ENCODE measurements at regions not wholly inside any gene's neighbourhood (a gene's known extent, or its start where the extent isn't known, plus 50 kb on each side); places are given as distances from the start of the nearest gene placed in this dataset.

- Histone ChIP-seq H3K27ac (replicated peaks) (no peak overlapping the region), H3K27me3 (ENCODE audit: insufficient read depth, poor library complexity, severe bottlenecking) (no peaks in the 10 kb centered on the region), H3K4me3 (replicated peaks; ENCODE audit: insufficient read depth, low read length) (no peak overlapping the region)
- TF ChIP-seq, protein P1, sequence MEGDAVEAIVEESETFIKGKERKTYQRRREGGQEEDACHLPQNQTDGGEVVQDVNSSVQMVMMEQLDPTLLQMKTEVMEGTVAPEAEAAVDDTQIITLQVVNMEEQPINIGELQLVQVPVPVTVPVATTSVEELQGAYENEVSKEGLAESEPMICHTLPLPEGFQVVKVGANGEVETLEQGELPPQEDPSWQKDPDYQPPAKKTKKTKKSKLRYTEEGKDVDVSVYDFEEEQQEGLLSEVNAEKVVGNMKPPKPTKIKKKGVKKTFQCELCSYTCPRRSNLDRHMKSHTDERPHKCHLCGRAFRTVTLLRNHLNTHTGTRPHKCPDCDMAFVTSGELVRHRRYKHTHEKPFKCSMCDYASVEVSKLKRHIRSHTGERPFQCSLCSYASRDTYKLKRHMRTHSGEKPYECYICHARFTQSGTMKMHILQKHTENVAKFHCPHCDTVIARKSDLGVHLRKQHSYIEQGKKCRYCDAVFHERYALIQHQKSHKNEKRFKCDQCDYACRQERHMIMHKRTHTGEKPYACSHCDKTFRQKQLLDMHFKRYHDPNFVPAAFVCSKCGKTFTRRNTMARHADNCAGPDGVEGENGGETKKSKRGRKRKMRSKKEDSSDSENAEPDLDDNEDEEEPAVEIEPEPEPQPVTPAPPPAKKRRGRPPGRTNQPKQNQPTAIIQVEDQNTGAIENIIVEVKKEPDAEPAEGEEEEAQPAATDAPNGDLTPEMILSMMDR (IDR thresholded peaks at IDR 0.05; ENCODE audit: insufficient read depth, low read length) = no peak
- TF ChIP-seq POLR2AphosphoS5 (IDR thresholded peaks at IDR 0.05; ENCODE audit: low read depth) (no peak), REST (IDR thresholded peaks at IDR 0.05; ENCODE audit: insufficient replicate concordance, low read depth) (no peak), SPI1 (IDR thresholded peaks at IDR 0.05; ENCODE audit: borderline replicate concordance, low read depth) (no peak), GABPA (IDR thresholded peaks at IDR 0.05; ENCODE audit: low read depth) (no peak)
- no peak for DNase-seq (ENCODE audit: low read depth in 1 of 2, low spot score in 1 of 2)
These were observed 570.5 kb upstream of the CFAP20DC start for GRCh38 chr3:59620325-59620724.

GRCh38 chr3:59612444-59612715 is 562.6 kb upstream of the CFAP20DC start:
- DNase-seq (ENCODE audit: low read depth in 1 of 2, low spot score in 1 of 2) = no peak
- Histone ChIP-seq H3K27ac (replicated peaks) (no peak overlapping the region), H3K27me3 (ENCODE audit: insufficient read depth, poor library complexity, severe bottlenecking) (no peaks in the 10 kb centered on the region), H3K4me3 (replicated peaks; ENCODE audit: insufficient read depth, low read length) (no peak overlapping the region)
- TF ChIP-seq SPI1 (IDR thresholded peaks at IDR 0.05; ENCODE audit: borderline replicate concordance, low read depth) = no peak
- TF ChIP-seq, protein P1 (IDR thresholded peaks at IDR 0.05; ENCODE audit: insufficient read depth, low read length) = no peak
- TF ChIP-seq POLR2AphosphoS5 (IDR thresholded peaks at IDR 0.05; ENCODE audit: low read depth) = no peak
- TF ChIP-seq GABPA (IDR thresholded peaks at IDR 0.05; ENCODE audit: low read depth) = no peak
- no peak for TF ChIP-seq REST (IDR thresholded peaks at IDR 0.05; ENCODE audit: insufficient replicate concordance, low read depth)

GRCh38 chr3:59611649-59612443 is 562.0 kb upstream of the CFAP20DC start:
- no peaks in the 10 kb centered on the region for H3K27me3 ChIP-seq (ENCODE audit: insufficient read depth, poor library complexity, severe bottlenecking)
- TF ChIP-seq GABPA (IDR thresholded peaks at IDR 0.05; ENCODE audit: low read depth) = no peak
- no peak for TF ChIP-seq SPI1 (IDR thresholded peaks at IDR 0.05; ENCODE audit: borderline replicate concordance, low read depth)
- no peak for TF ChIP-seq POLR2AphosphoS5 (IDR thresholded peaks at IDR 0.05; ENCODE audit: low read depth)
- TF ChIP-seq, protein P1 (IDR thresholded peaks at IDR 0.05; ENCODE audit: insufficient read depth, low read length) = no peak
- no peak for TF ChIP-seq REST (IDR thresholded peaks at IDR 0.05; ENCODE audit: insufficient replicate concordance, low read depth)
- H3K27ac ChIP-seq (replicated peaks) = no peak overlapping the region
- DNase-seq (ENCODE audit: low read depth in 1 of 2, low spot score in 1 of 2) = no peak
- H3K4me3 ChIP-seq (replicated peaks; ENCODE audit: insufficient read depth, low read length) = no peak overlapping the region

Data from HL-60 (cell line).